Colonic mucosa (tissue), 4 donors: ENCODE measurements at regions not wholly inside any gene's neighbourhood (a gene's known extent, or its start where the extent isn't known, plus 50 kb on each side); places are given as distances from the start of the nearest gene placed in this dataset.

Experiments
- DNase-seq: peaks from one replicate; pipeline ENCODE4 v3.0.0-alpha.2; 2020
- H3K27ac ChIP-seq: fragments of 200-600 bp; one replicate; pipeline ENCODE4 v1.8.0; 2021
- H3K27me3 ChIP-seq: fragments of 200-600 bp; one replicate; pipeline ENCODE4 v1.8.0; 2021
- H3K36me3 ChIP-seq: fragments of 200-600 bp; one replicate; pipeline ENCODE4 v1.8.0; 2021
- H3K4me1 ChIP-seq: fragments of 200-600 bp; one replicate; pipeline ENCODE4 v1.8.0; 2021; ENCODE audit warnings: mild to moderate bottlenecking
- H3K4me3 ChIP-seq: fragments of 200-600 bp; one replicate; pipeline ENCODE4 v1.8.0; 2021
- H3K9ac ChIP-seq, 2 donors: one replicate each; pipeline ENCODE4 v1.7.0; 2013; ENCODE audit warnings: control low read depth in 2 of 2, low read depth in 2 of 2, low read length in 2 of 2
- H3K9me3 ChIP-seq: fragments of 200-600 bp; one replicate; pipeline ENCODE4 v1.8.0; 2021
- CTCF ChIP-seq: fragments of 200-600 bp; IDR thresholded peaks from one replicate; pipeline ENCODE4 v1.8.0; 2022; ENCODE audit warnings: antibody characterized with exemption, mild to moderate bottlenecking
- intact Hi-C: fragments of 100-400 bp; cut with DNase I; formaldehyde crosslinking; loops from one replicate; pipeline ENCODE4 v1.14.1; 2022
- donor health status: healthy.
- donor health status: DM: no; HTN: no; CAD: no.
- donor health status: DM: no; HTN: no; CAD: no.

GRCh38 chr10:78269060-78269459, 235.4 kb downstream of the RPS24 start:
- intact Hi-C loops: no loop called here
- TF ChIP-seq CTCF: no peak
- H3K27me3 ChIP-seq: no peaks in the 10 kb centered on the region

GRCh38 chr10:78272329-78272728, 238.7 kb downstream of the RPS24 start:
- intact Hi-C loops: no loop called here
- no peak for TF ChIP-seq CTCF

More at GRCh38 chr10:78269060-78269459, 235.4 kb downstream of the RPS24 start:
- no peaks in the 10 kb centered on the region for H3K9me3 ChIP-seq
- no peak overlapping the region for H3K9ac ChIP-seq
- no peaks in the 10 kb centered on the region for H3K4me1 ChIP-seq
- DNase-seq: no peak
- H3K27ac ChIP-seq: no peak overlapping the region
- no peak overlapping the region for H3K4me3 ChIP-seq
- H3K36me3 ChIP-seq: no peaks in the 10 kb centered on the region

DNA sequence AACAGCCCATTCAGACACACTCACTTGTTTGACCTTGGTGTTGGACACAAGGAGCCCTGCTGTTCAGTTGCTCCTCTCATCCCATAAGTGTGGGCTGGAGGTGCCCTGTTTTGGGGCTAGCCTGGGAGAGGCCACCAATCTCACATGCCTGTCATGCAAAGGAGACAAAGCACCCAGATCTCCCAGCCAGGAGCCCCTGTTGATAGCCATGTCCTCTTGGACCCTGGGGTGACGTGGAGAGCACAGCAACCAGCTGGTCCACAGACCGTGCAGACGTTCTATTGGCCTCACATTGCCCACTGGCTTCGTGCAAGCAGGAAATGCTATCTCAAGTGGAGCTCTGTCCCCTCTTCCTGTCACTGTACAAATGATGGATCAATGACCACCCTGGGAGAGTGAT, 240.8 kb downstream of the RPS24 start:
- Histone ChIP-seq H3K9ac (no peak overlapping the region), H3K9me3 (no peaks in the 10 kb centered on the region), H3K27me3 (no peaks in the 10 kb centered on the region), H3K36me3 (no peaks in the 10 kb centered on the region), H3K4me1 (no peaks in the 10 kb centered on the region), H3K27ac (no peak overlapping the region), H3K4me3 (no peak overlapping the region)
- intact Hi-C loops: no loop called here
- no peak for TF ChIP-seq CTCF
- no peak for DNase-seq

More at GRCh38 chr10:78272329-78272728, 238.7 kb downstream of the RPS24 start:
- Histone ChIP-seq H3K27ac (no peak overlapping the region), H3K36me3 (no peaks in the 10 kb centered on the region), H3K27me3 (no peaks in the 10 kb centered on the region), H3K9ac (no peak overlapping the region), H3K4me3 (no peak overlapping the region), H3K9me3 (no peaks in the 10 kb centered on the region), H3K4me1 (no peaks in the 10 kb centered on the region)
- DNase-seq: no peak

DNA sequence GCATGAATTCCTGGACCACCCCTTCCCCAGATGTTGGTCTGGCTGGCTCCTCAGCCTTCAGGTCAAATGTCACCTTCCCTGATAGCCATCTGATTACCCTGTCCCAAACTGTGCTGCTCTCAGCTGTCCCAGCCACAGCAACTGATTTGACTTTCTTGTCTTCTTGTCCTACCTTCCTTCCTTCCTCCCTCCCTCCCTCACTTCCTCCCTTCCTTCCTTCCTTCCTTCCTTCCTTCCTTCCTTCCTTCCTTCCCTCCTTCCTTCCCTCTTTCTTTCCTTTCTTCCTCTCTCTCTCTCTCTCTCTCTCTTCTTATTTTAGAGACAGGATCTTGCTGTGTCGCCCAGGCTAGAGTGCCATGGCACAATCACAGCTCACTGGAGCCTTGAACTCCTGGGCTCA, 242.5 kb downstream of the RPS24 start:
- intact Hi-C loops: no loop called here
- DNase-seq: no peak
- no peaks in the 10 kb centered on the region for H3K9me3 ChIP-seq

DNA sequence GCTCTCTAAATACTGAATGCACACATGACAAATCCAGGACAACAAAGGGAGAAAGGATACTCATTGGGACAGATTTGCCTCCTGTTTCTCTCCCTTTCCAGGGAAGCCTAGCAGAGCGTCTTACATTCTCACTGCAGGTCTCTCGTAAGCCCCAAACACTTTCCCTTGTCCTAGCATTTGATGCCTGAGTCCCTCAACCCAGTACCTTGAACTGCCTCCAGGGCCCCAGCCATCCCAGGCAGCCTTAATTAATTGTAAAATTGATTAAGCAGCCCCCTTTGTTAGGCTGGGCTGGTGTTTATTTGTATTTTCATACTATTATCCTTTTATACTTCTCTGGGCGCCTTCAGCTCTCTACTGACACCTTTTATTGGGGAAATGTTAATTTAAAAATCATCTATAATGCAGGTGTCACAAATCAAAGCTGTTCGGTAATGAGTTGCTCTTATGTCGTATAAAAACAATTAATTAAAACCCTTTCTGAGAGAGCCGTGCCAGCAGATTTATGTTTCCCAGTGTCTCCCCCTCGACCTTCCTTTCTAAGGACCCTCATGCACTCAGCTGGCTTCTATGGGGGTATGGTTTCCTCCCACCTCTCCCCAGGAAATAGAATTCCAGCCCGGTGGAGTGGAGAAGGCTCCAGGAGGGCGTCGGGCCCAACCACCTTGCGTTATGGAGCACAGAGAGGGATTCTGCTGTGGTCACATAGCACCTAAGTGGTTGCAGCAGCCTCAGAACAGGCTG, 243.8 kb downstream of the RPS24 start:
- Histone ChIP-seq H3K9ac (no peak overlapping the region), H3K27ac (no peak overlapping the region), H3K4me1 (no peaks in the 10 kb centered on the region), H3K36me3 (no peaks in the 10 kb centered on the region), H3K4me3 (no peak overlapping the region), H3K27me3 (no peaks in the 10 kb centered on the region), H3K9me3 (no peaks in the 10 kb centered on the region)
- intact Hi-C loops: no loop called here
- DNase-seq: no peak
- no peak for TF ChIP-seq CTCF

More for the DNA sequence above, 242.5 kb downstream of the RPS24 start:
- H3K4me3 ChIP-seq: no peak overlapping the region
- no peak for TF ChIP-seq CTCF
- no peaks in the 10 kb centered on the region for H3K27me3 ChIP-seq
- H3K36me3 ChIP-seq: no peaks in the 10 kb centered on the region
- no peaks in the 10 kb centered on the region for H3K4me1 ChIP-seq
- H3K27ac ChIP-seq: no peak overlapping the region
- H3K9ac ChIP-seq: no peak overlapping the region
